Astrocyte (in vitro differentiated cells and primary cell): ENCODE measurements at regions not wholly inside any gene's neighbourhood (a gene's known extent, or its start where the extent isn't known, plus 50 kb on each side); places are given as distances from the start of the nearest gene placed in this dataset.

ENCODE experiments used
- DNase-seq: peaks from one replicate; pipeline ENCODE4 v3.0.0-alpha.2; 2010; ENCODE audit warnings: low read depth
- FAIRE-seq: peaks from 2 replicates; lab custom pipeline; 2011; peaks lifted over from hg19 to GRCh38; lab: Jason Lieb, UNC
- H2AFZ ChIP-seq: 2 replicates; pipeline ENCODE4 v1.6.0; 2012; ENCODE audit warnings: low read depth, low read length, inconsistent platforms
- H3K27ac ChIP-seq: 2 replicates; pipeline ENCODE4 v1.5.1; 2011; ENCODE audit warnings: low read depth, low read length, inconsistent platforms
- H3K27me3 ChIP-seq: 2 replicates; pipeline ENCODE4 v1.6.0; 2011; ENCODE audit warnings: low read length, inconsistent platforms; ENCODE audit not compliant: insufficient read depth
- H3K36me3 ChIP-seq: 2 replicates; pipeline ENCODE4 v1.5.1; 2011; ENCODE audit warnings: low read length, inconsistent platforms; ENCODE audit not compliant: insufficient read depth
- H3K4me1 ChIP-seq: 2 replicates; pipeline ENCODE4 v1.5.1; 2011; ENCODE audit warnings: low read length, inconsistent platforms; ENCODE audit not compliant: insufficient read depth
- H3K4me2 ChIP-seq: 2 replicates; pipeline ENCODE4 v1.6.0; 2012; ENCODE audit warnings: low read length, inconsistent platforms
- H3K4me3 ChIP-seq: 2 replicates; pipeline ENCODE4 v1.5.1; 2011; ENCODE audit warnings: low read depth, mild to moderate bottlenecking, low read length, inconsistent platforms; ENCODE audit not compliant: insufficient read depth
- H3K79me2 ChIP-seq: 2 replicates; pipeline ENCODE4 v1.6.0; 2012; ENCODE audit warnings: mild to moderate bottlenecking, low read length, inconsistent platforms; ENCODE audit not compliant: insufficient read depth
- H3K9ac ChIP-seq: 2 replicates; pipeline ENCODE4 v1.6.0; 2012; ENCODE audit warnings: mild to moderate bottlenecking, low read length, inconsistent platforms
- H3K9me3 ChIP-seq: 2 replicates; pipeline ENCODE4 v1.5.1; 2012; ENCODE audit warnings: low read depth, mild to moderate bottlenecking, low read length, inconsistent platforms; ENCODE audit not compliant: insufficient read depth
- H4K20me1 ChIP-seq: 2 replicates; pipeline ENCODE4 v1.6.0; 2012; ENCODE audit warnings: low read length, inconsistent platforms; ENCODE audit not compliant: insufficient read depth
- H3K27ac Mint-ChIP-seq: one replicate; pipeline ENCODE4 v1.8.0; 2021; ENCODE audit warnings: mild to moderate bottlenecking, mixed read lengths; ENCODE audit not compliant: unreplicated experiment
- H3K27me3 Mint-ChIP-seq: one replicate; pipeline ENCODE4 v1.8.0; 2021; ENCODE audit warnings: low read depth, mixed read lengths; ENCODE audit not compliant: unreplicated experiment
- H3K36me3 Mint-ChIP-seq: one replicate; pipeline ENCODE4 v1.8.0; 2021; ENCODE audit warnings: low read depth, mixed read lengths; ENCODE audit not compliant: unreplicated experiment
- H3K4me1 Mint-ChIP-seq: one replicate; pipeline ENCODE4 v1.8.0; 2021; ENCODE audit warnings: low read depth, mixed read lengths; ENCODE audit not compliant: unreplicated experiment
- H3K4me3 Mint-ChIP-seq: one replicate; pipeline ENCODE4 v1.8.0; 2021; ENCODE audit warnings: mild to moderate bottlenecking, moderate library complexity, mixed read lengths; ENCODE audit not compliant: unreplicated experiment
- H3K9me3 Mint-ChIP-seq: one replicate; pipeline ENCODE4 v1.8.0; 2021; ENCODE audit warnings: mild to moderate bottlenecking, mixed read lengths; ENCODE audit not compliant: unreplicated experiment
- EZH2 ChIP-seq: IDR thresholded peaks from 2 replicates; pipeline ENCODE4 v1.6.1; 2012; ENCODE audit warnings: mild to moderate bottlenecking, low read length, inconsistent platforms; ENCODE audit not compliant: insufficient read depth
- TF ChIP-seq, protein P1 (sequence below): IDR thresholded peaks from 2 replicates; pipeline ENCODE4 v1.5.1; 2011; ENCODE audit warnings: low read depth, mild to moderate bottlenecking, inconsistent platforms, low read length, moderate library complexity; ENCODE audit not compliant: insufficient read depth

DNA sequence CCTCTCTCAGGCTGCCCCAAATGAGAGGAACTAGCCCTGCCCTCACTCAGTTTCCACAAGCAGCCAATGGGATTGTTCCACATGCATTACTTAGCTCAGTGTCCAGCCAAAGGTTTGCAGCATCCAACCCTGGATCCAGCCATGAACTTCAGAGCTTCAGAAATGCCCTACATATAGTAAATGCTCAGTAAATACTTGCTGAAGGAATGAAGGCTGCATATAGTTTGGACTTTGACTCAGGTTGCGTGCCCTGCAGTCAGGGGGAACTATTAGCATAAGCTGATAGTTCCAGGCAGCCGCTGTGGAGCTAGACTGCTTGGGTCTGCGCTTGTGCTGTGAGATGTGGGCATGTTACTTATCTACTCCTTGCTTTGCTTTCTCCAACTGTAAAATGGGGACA, 64.8 kb downstream of the NENF start:
- H3K27ac Mint-ChIP-seq: peak overlapping the region; percentile 77
- H3K36me3 Mint-ChIP-seq: no peaks in the 10 kb centered on the region
- no peak for DNase-seq
- FAIRE-seq: no peak
- no peak overlapping the region for H2AFZ ChIP-seq
- H3K79me2 ChIP-seq: no peaks in the 10 kb centered on the region
- H4K20me1 ChIP-seq: no peaks in the 10 kb centered on the region
- no peaks in the 10 kb centered on the region for H3K36me3 ChIP-seq
- H3K4me1 ChIP-seq: peaks cover 9% of the 10 kb centered on the region
- no peak overlapping the region for H3K4me3 ChIP-seq
- peaks cover 9% of the 10 kb centered on the region for H3K9me3 Mint-ChIP-seq
- H3K27ac ChIP-seq: no peak overlapping the region
- H3K9ac ChIP-seq: no peak overlapping the region
- TF ChIP-seq, protein P1, sequence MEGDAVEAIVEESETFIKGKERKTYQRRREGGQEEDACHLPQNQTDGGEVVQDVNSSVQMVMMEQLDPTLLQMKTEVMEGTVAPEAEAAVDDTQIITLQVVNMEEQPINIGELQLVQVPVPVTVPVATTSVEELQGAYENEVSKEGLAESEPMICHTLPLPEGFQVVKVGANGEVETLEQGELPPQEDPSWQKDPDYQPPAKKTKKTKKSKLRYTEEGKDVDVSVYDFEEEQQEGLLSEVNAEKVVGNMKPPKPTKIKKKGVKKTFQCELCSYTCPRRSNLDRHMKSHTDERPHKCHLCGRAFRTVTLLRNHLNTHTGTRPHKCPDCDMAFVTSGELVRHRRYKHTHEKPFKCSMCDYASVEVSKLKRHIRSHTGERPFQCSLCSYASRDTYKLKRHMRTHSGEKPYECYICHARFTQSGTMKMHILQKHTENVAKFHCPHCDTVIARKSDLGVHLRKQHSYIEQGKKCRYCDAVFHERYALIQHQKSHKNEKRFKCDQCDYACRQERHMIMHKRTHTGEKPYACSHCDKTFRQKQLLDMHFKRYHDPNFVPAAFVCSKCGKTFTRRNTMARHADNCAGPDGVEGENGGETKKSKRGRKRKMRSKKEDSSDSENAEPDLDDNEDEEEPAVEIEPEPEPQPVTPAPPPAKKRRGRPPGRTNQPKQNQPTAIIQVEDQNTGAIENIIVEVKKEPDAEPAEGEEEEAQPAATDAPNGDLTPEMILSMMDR: no peak
- no peak for TF ChIP-seq EZH2
- peaks cover 15% of the 10 kb centered on the region for H3K27me3 Mint-ChIP-seq
- H3K9me3 ChIP-seq: no peaks in the 10 kb centered on the region
- H3K27me3 ChIP-seq: no peaks in the 10 kb centered on the region
- H3K4me3 Mint-ChIP-seq: no peak overlapping the region
- H3K4me1 Mint-ChIP-seq: peaks cover 11% of the 10 kb centered on the region
- no peak overlapping the region for H3K4me2 ChIP-seq

DNA sequence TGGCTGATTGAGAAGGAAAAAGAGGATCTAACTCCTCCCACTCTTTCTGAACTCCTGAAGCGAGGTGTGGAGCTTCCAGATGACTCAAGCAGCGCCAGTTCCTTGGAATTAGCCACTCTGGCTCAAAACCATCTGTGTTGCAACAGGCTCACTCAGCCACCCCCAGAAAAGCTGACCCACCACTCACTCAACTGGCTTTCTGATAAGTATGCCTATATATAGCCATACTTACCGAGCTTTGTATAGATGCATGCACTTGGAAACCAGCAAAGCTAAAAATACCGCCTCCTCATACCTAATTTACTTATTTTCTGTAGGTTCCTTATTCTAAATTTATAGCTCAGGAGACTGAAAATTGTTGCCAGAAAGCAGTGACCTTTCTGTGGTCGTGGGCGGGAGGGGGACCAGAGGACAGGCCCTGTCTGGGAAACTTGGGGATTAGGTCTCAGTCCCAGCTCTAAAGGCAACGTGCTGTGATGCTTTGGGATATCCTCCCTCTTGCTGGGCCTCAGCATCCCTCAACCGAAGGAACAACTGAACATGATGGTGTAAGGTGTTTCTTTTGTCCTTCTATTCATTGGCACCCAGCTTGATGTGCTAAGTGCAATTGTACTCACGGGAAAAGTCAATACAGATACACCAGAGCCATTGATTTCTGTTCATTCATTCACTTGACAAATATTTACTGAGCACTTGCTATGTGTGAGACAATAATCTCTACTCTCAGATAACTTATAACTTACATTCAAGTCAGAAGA, 65.7 kb downstream of the NENF start:
- Histone ChIP-seq H3K4me2 (peak overlapping the region; percentile 29), H3K36me3 (no peaks in the 10 kb centered on the region), H3K9me3 (no peaks in the 10 kb centered on the region), H3K27ac (peak overlapping the region; percentile 47), H3K27me3 (no peaks in the 10 kb centered on the region), H3K9ac (peak overlapping the region; percentile 3), H3K4me1 (peaks cover 9% of the 10 kb centered on the region), H3K79me2 (no peaks in the 10 kb centered on the region), H3K4me3 (no peak overlapping the region), H4K20me1 (no peaks in the 10 kb centered on the region), H2AFZ (peak overlapping the region; percentile 4)
- Mint-ChIP-seq H3K4me3 (no peak overlapping the region), H3K4me1 (peaks cover 11% of the 10 kb centered on the region), H3K27ac (peak overlapping the region; percentile 83), H3K9me3 (peaks cover 9% of the 10 kb centered on the region), H3K27me3 (peaks cover 15% of the 10 kb centered on the region), H3K36me3 (no peaks in the 10 kb centered on the region)
- FAIRE-seq (no peak), DNase-seq (peak; percentile 95)
- TF ChIP-seq, protein P1: no peak
- TF ChIP-seq EZH2: no peak

DNA sequence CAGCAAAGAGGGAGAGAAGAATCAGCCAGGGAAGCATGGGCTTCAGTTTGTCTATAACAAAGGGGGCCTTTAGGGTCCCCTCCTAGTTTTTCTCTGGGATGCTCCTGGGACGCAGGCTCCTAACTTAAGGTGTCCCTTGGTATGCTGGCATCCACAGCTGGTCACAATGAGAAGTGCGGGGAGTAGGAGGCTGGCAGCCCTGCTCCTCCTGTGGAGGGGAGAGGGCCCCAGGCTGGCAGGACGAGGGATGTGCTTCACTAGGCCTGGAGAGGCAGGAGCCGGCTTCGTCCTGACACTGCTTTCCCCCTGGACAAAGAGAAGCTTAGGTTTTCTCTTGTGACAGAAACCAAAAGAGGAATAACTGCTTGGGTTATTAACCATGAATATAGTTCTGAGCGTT, 67.6 kb downstream of the NENF start:
- Histone ChIP-seq H4K20me1 (no peaks in the 10 kb centered on the region), H3K9ac (no peak overlapping the region), H3K4me2 (no peak overlapping the region), H3K27me3 (no peaks in the 10 kb centered on the region), H3K27ac (no peak overlapping the region), H3K9me3 (no peaks in the 10 kb centered on the region), H3K4me1 (peaks cover 9% of the 10 kb centered on the region), H3K36me3 (no peaks in the 10 kb centered on the region), H2AFZ (no peak overlapping the region), H3K79me2 (no peaks in the 10 kb centered on the region), H3K4me3 (no peak overlapping the region)
- Mint-ChIP-seq H3K27me3 (peaks cover 15% of the 10 kb centered on the region), H3K36me3 (no peaks in the 10 kb centered on the region), H3K9me3 (peaks cover 9% of the 10 kb centered on the region), H3K27ac (no peak overlapping the region), H3K4me3 (no peak overlapping the region), H3K4me1 (peaks cover 11% of the 10 kb centered on the region)
- FAIRE-seq (no peak), DNase-seq (no peak)
- TF ChIP-seq, protein P1: no peak
- no peak for TF ChIP-seq EZH2
